Superior temporal gyrus (tissue), 1 donor: ENCODE measurements at regions not wholly inside any gene's neighbourhood (a gene's known extent, or its start where the extent isn't known, plus 50 kb on each side); places are given as distances from the start of the nearest gene placed in this dataset.

Experiments
- DNase-seq: peaks from one replicate; pipeline ENCODE4 v3.0.0-alpha.2; 2016; ENCODE audit errors: extremely low spot score

- DNase-seq, result no peak
These were observed 58.5 kb upstream of the RAB27B start for GRCh38 chr18:54769526-54770464.

GRCh38 chr18:54772056-54772455 is 56.2 kb upstream of the RAB27B start:
- DNase-seq, result no peak

- DNase-seq, result no peak
These were observed 53.9 kb upstream of the RAB27B start for GRCh38 chr18:54774423-54774822.

GRCh38 chr18:54774981-54775665 is 53.2 kb upstream of the RAB27B start:
- no peak for DNase-seq

- no peak for DNase-seq
These were observed 52.6 kb upstream of the RAB27B start for GRCh38 chr18:54775686-54776085.

- no peak for DNase-seq
These were observed 51.8 kb upstream of the RAB27B start for GRCh38 chr18:54776282-54776977.

- no peak for DNase-seq
These were observed 51.0 kb upstream of the RAB27B start for GRCh38 chr18:54777118-54777791.

- DNase-seq, result no peak
These were observed 50.3 kb upstream of the RAB27B start for GRCh38 chr18:54777989-54778388.
